ENCODE measurements at regions not wholly inside any gene's neighbourhood (a gene's known extent, or its start where the extent isn't known, plus 50 kb on each side); places are given as distances from the start of the nearest gene placed in this dataset.

- intact Hi-C loops (cut with micrococcal nuclease) = no loop called here
Measured at GRCh38 chr12:46131732-46132469, 136.9 kb downstream of the SLC38A1 start.

- intact Hi-C loops (cut with micrococcal nuclease) = loop anchor here (5.0 kb wide), 1 partner anchor 805 kb away; no protein-coding TSS in a partner anchor
Measured at GRCh38 chr12:46127656-46128055, 137.3 kb upstream of the SCAF11 start.

- intact Hi-C loops (cut with micrococcal nuclease) = loop anchor here (5.0 kb wide), 1 partner anchor 806 kb away; no protein-coding TSS in a partner anchor
Measured at GRCh38 chr12:46126050-46126727, 135.8 kb upstream of the SCAF11 start.

- intact Hi-C loops (cut with micrococcal nuclease) = loop anchor here (1.0 to 5.0 kb wide), 7 partner anchors 135 to 896 kb away; partner anchors contain the start of genes SCAF11 and SLC38A2
Measured at GRCh38 chr12:46124848-46125619, 134.7 kb upstream of the SCAF11 start.

GRCh38 chr12:46124132-46124847 lies 133.9 kb upstream of the SCAF11 start:
- intact Hi-C loops (cut with micrococcal nuclease) = no loop called here

- intact Hi-C loops (cut with micrococcal nuclease) = no loop called here
Measured at GRCh38 chr12:46112364-46112763, 122.0 kb upstream of the SCAF11 start.

- intact Hi-C loops (cut with micrococcal nuclease) = no loop called here
Measured at GRCh38 chr12:46111715-46112114, 121.3 kb upstream of the SCAF11 start.

GRCh38 chr12:46110928-46111699 lies 120.7 kb upstream of the SCAF11 start:
- intact Hi-C loops (cut with micrococcal nuclease) = no loop called here

- intact Hi-C loops (cut with micrococcal nuclease) = no loop called here
Measured at GRCh38 chr12:46110223-46110611, 119.8 kb upstream of the SCAF11 start.

GRCh38 chr12:46109343-46110222 lies 119.2 kb upstream of the SCAF11 start:
- intact Hi-C loops (cut with micrococcal nuclease) = no loop called here

GRCh38 chr12:46108721-46109120 lies 118.3 kb upstream of the SCAF11 start:
- intact Hi-C loops (cut with micrococcal nuclease) = no loop called here

- intact Hi-C loops (cut with micrococcal nuclease) = no loop called here
Measured at GRCh38 chr12:46107591-46107990, 117.2 kb upstream of the SCAF11 start.

GRCh38 chr12:46105735-46106134 lies 115.4 kb upstream of the SCAF11 start:
- intact Hi-C loops (cut with micrococcal nuclease) = no loop called here

- intact Hi-C loops (cut with micrococcal nuclease) = no loop called here
Measured at GRCh38 chr12:46103559-46104383, 113.4 kb upstream of the SCAF11 start.

GRCh38 chr12:46101485-46101869 lies 111.1 kb upstream of the SCAF11 start:
- intact Hi-C loops (cut with micrococcal nuclease) = no loop called here

GRCh38 chr12:46100551-46101484 lies 110.4 kb upstream of the SCAF11 start:
- intact Hi-C loops (cut with micrococcal nuclease) = no loop called here

- intact Hi-C loops (cut with micrococcal nuclease) = no loop called here
Measured at GRCh38 chr12:46089414-46090162, 99.2 kb upstream of the SCAF11 start.

Measured in T-helper 1 cell treated with Interleukin-12 subunit alpha and Interleukin-12 subunit beta and Interleukin-4 antibody, amounts not matched to agents 30 ng/mL and 1 ng/mL, for 36 hours (primary cell).